ENCODE measurements at regions not wholly inside any gene's neighbourhood (a gene's known extent, or its start where the extent isn't known, plus 50 kb on each side); places are given as distances from the start of the nearest gene placed in this dataset.

- Histone ChIP-seq H3K36me3 (ENCODE audit: control insufficient read depth in 2 of 2, extremely low read depth in 1 of 2, insufficient read depth in 2 of 2, low read length in 2 of 2) (no peaks in the 10 kb centered on the region), H3K4me2 (ENCODE audit: insufficient read depth, low read length) (peak overlapping the region; percentile 81), H3K4me3 (replicated peaks in 1 of 3; ENCODE audit: insufficient read depth in 1 of 3, low read depth in 1 of 3, low read length in 3 of 3) (no peak overlapping the region), H3K4me1 (ENCODE audit: control insufficient read depth, extremely low read depth, insufficient read depth, low read length) (peaks cover 45% of the 10 kb centered on the region), H2AFZ (ENCODE audit: low read depth, low read length) (peak overlapping the region; percentile 46), H3K9ac (replicated peaks; ENCODE audit: extremely low read depth, insufficient read depth, low read length) (peak overlapping the region; percentile 76), H3K9me3 (replicated peaks; ENCODE audit: control insufficient read depth, insufficient read depth, low read length) (no peaks in the 10 kb centered on the region), H3K27me3 (ENCODE audit: control insufficient read depth in 2 of 2, insufficient read depth in 2 of 2, low read length in 2 of 2) (no peaks in the 10 kb centered on the region), H3K9me1 (replicated peaks; ENCODE audit: control insufficient read depth, extremely low read depth, insufficient read depth, low read length) (no peaks in the 10 kb centered on the region), H3K27ac (ENCODE audit: insufficient read depth, low read depth, low read length) (peak overlapping the region; percentile 96), H4K20me1 (replicated peaks; ENCODE audit: control insufficient read depth, extremely low read depth, insufficient read depth, low read length) (no peaks in the 10 kb centered on the region), H3K79me2 (ENCODE audit: control insufficient read depth, insufficient read depth, low read length) (no peaks in the 10 kb centered on the region)
- no TSS peak for BruUV-seq (replicated peaks)
- intact Hi-C loops (cut with micrococcal nuclease) = loop anchor here (1.0 to 5.0 kb wide), 5 partner anchors 12 to 205 kb away; no protein-coding TSS in a partner anchor
- CTCF ChIA-PET = interaction anchor here (0.9 to 1.5 kb wide), 4 partner anchors 12 to 253 kb away, joined by 3 to 6 read pairs (median 4); no protein-coding TSS in a partner anchor
- peak; percentile 97 for DNase-seq (ENCODE audit: low read depth, low spot score)
- FAIRE-seq = peak; percentile 96
- dilution Hi-C loops (cut with MboI; ENCODE audit: extremely low pct_ligation_motif_present, low sequenced_read_pairs) = no loop called here
- TF ChIP-seq MAX (IDR thresholded peaks at IDR 0.05; ENCODE audit: insufficient read depth, insufficient read length) (no peak), JUN (IDR thresholded peaks at IDR 0.05; ENCODE audit: borderline replicate concordance, insufficient read depth, insufficient read length, low read depth) (peak; percentile 59), POLR2A (IDR thresholded peaks at IDR 0.05; ENCODE audit: low read depth, low read length) (peak; percentile 56), GATA2 (IDR thresholded peaks at IDR 0.05; ENCODE audit: insufficient read depth, insufficient read length, low read depth, low read length) (peak; percentile 84), FOS (IDR thresholded peaks at IDR 0.05; ENCODE audit: borderline replicate concordance, insufficient read depth, low read length) (peak; percentile 85), MYC (IDR thresholded peaks at IDR 0.05; ENCODE audit: low read depth, low read length) (no peak), POLR2AphosphoS5 (IDR thresholded peaks at IDR 0.05; ENCODE audit: insufficient read depth, low read depth, low read length) (peak; percentile 82)
- POLR2A ChIA-PET = no interaction called here
Measured at GRCh38 chr7:80312139-80312661, 177.6 kb downstream of the GNAI1 start.

GRCh38 chr7:80311313-80311712, 176.7 kb downstream of the GNAI1 start:
- POLR2A ChIA-PET = no interaction called here
- peak overlapping the region; percentile 42 for H2AFZ ChIP-seq (ENCODE audit: low read depth, low read length)

More at GRCh38 chr7:80311313-80311712, 176.7 kb downstream of the GNAI1 start:
- no peaks in the 10 kb centered on the region for H4K20me1 ChIP-seq (replicated peaks; ENCODE audit: control insufficient read depth, extremely low read depth, insufficient read depth, low read length)
- H3K4me3 ChIP-seq (replicated peaks in 1 of 3; ENCODE audit: insufficient read depth in 1 of 3, low read depth in 1 of 3, low read length in 3 of 3) = no peak overlapping the region
- H3K9ac ChIP-seq (replicated peaks; ENCODE audit: extremely low read depth, insufficient read depth, low read length) = peak overlapping the region; percentile 56
- FAIRE-seq = peak; percentile 21
- H3K27ac ChIP-seq (ENCODE audit: insufficient read depth, low read depth, low read length) = peak overlapping the region; percentile 96
- no peaks in the 10 kb centered on the region for H3K9me1 ChIP-seq (replicated peaks; ENCODE audit: control insufficient read depth, extremely low read depth, insufficient read depth, low read length)
- no peaks in the 10 kb centered on the region for H3K9me3 ChIP-seq (replicated peaks; ENCODE audit: control insufficient read depth, insufficient read depth, low read length)
- CTCF ChIA-PET = interaction anchor here (1.3 kb wide), 1 partner anchor 13 kb away, joined by 3 read pairs; no protein-coding TSS in a partner anchor
- intact Hi-C loops (cut with micrococcal nuclease) (loop anchor here (5.0 kb wide), 1 partner anchor 174 kb away; no protein-coding TSS in a partner anchor), dilution Hi-C loops (cut with MboI; ENCODE audit: extremely low pct_ligation_motif_present, low sequenced_read_pairs) (no loop called here)
- peak; percentile 57 for DNase-seq (ENCODE audit: low read depth, low spot score)
- no peaks in the 10 kb centered on the region for H3K36me3 ChIP-seq (ENCODE audit: control insufficient read depth in 2 of 2, extremely low read depth in 1 of 2, insufficient read depth in 2 of 2, low read length in 2 of 2)
- peak overlapping the region; percentile 81 for H3K4me2 ChIP-seq (ENCODE audit: insufficient read depth, low read length)
- peaks cover 38% of the 10 kb centered on the region for H3K4me1 ChIP-seq (ENCODE audit: control insufficient read depth, extremely low read depth, insufficient read depth, low read length)
- no peak for TF ChIP-seq EZH2 (IDR thresholded peaks at IDR 0.05; ENCODE audit: borderline replicate concordance, low read depth, low read length, severe bottlenecking)
- peak; percentile 68 for TF ChIP-seq GATA2 (IDR thresholded peaks at IDR 0.05; ENCODE audit: insufficient read depth, insufficient read length, low read depth, low read length)
- TF ChIP-seq POLR2AphosphoS5 (IDR thresholded peaks at IDR 0.05; ENCODE audit: insufficient read depth, low read depth, low read length) = no peak
- H3K79me2 ChIP-seq (ENCODE audit: control insufficient read depth, insufficient read depth, low read length) = no peaks in the 10 kb centered on the region
- no peaks in the 10 kb centered on the region for H3K27me3 ChIP-seq (ENCODE audit: control insufficient read depth in 2 of 2, insufficient read depth in 2 of 2, low read length in 2 of 2)
- BruUV-seq (replicated peaks) = no TSS peak

Measured in endothelial cell of umbilical vein (primary cell).